ENCODE measurements at regions not wholly inside any gene's neighbourhood (a gene's known extent, or its start where the extent isn't known, plus 50 kb on each side); places are given as distances from the start of the nearest gene placed in this dataset.
"Not testable (repeated sequence)": the region's sequence is repeated elsewhere in the genome, so short reads cannot be mapped to it uniquely, and the experiment has no call there.

DNA sequence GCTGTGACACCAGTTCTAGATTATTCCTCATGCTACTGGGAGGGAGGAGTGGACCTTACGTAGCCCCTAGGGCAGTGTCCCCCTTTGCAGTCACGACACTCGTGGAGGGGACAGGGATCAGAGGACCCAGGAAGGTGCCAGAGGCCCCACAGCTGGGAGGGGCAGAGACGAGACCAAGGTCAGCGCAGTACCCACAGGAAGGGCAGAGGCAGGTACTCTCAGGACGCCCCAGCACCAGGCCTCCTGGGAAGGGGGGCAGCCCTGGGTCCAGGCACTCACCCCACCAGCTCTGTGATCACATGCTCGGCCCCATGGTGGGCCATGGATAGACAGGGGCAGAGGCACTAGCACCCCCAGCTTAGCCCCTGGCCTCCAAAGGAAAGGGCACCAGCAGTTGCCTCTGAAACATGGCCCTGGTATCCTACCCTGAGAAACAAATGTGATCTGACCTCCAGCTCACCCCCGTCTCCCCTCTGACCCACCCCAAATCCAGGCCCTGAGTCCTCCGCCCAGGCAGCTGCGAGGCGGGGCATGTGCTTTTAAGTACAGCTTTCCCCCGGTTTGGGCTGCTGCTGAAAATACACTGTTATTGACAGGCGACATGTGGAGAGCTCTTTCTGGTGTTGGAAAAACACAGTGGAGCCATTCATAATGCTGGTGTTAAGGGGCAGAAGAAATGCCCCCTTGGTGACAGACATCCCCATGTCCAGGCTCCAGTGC, 361.9 kb downstream of the C16orf95 start:
- no peak for DNase-seq (ENCODE audit: low read depth in 2 of 2)

DNA sequence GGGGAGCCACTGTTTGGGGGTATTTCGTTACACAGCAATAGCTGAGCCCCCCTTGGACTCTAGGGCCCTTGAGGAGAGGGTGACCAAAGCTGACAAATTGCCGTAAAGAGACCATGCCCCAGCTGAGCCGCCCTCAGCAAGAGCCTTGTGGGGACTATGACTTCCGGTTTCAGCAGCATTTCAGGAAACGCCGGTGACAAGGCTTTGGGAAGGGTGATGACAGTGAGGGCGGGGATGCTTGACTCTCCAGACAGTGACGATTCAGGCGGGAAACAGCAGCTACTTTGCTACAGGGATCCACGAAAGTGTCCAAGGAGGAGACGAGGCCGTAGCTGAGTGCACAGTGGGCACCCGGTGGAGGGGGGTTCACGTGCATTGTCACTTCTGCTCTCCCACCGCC, 360.8 kb downstream of the C16orf95 start:
- DNase-seq (ENCODE audit: low read depth in 2 of 2) = no peak

DNA sequence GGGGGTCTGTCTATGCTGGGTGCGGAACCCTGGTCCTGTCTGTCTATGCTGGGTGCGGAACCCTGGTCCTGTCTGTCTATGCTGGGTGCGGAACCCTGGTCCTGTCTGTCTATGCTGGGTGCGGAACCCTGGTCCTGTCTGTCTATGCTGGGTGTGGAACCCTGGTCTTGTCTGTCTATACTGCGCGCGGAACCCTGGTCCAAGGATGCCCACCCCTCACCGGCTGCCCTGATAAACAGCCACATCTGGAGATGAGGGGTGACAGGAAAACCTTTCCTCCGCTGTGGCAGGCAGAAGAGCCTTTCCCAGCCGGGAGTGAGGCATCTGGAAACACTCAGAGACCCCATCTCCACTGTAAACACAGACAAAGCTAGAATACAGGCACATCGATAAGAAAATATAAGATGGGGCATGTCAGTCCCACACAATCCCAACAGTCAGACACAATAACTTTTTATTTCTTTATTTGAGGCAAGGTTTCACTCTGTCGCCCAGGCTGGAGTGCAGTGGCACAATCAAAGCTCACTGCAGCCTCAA, 359.5 kb downstream of the C16orf95 start:
- DNase-seq (ENCODE audit: low read depth in 2 of 2) = not testable (repeated sequence)

DNA sequence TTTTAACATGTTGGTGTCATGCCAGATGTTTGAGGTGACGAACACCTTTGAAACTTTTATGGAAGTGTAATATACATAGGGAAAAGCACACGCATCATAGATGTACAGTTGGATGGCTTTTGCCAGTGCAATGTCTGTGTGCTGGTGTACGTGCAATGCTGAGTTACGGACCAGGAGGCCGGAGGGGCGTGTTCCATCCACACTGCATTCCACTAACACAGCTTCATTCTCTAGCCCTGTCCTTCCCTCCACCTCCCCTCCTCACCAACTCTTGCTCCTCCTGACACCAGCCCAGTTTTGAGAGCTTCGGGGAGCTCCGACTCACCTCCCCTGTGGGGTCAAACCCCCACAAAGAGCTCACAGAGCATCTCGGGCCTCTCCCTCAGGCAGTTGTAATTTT, 358.8 kb downstream of the C16orf95 start:
- DNase-seq (ENCODE audit: low read depth in 2 of 2) = no peak

DNA sequence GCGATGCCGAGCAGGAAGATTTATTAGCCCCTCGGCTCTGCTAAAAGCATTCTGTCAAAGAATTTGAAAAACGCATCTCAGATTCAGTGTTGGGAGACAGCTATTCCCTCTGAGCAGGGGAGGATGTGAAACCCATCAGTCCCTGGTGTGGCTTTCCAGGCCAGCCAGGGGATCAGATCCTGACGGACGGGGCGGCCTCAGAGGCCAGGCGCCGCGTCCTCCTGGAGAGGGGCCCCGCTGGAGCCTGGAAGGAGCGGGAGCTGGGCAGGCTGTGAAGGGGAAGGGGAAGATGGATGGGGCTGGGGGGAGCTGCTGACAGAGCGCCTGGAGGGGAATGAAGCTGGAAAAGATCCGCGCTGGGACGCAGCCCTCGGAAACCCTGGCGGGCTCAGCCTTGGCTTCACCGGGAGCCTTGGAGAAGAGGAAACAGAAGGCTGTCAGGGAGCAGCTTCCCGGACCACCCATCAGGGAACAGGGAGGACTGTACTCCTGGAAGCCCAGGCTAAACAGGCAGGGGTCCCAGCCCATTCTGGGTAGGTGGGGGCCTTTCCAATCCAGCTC, 358.0 kb downstream of the C16orf95 start:
- DNase-seq (ENCODE audit: low read depth in 2 of 2) = no peak

DNA sequence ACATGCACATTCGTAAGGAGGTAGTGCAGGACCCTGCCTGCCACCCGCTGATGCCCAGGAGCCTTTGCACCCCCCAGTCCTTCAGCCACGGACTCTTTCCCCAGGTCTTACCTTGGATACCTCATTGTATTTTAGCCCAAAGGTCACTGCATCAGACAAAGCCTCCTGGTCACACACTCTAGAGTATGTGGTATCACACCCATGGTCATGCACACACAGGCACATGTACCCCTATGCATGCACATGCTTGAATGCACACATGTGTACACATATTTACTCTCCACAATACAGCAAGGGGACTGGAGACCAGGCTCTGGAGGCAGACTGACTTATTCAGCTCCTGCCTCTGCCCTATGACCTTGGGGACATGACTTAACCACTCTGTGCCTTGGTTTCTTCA, 357.5 kb downstream of the C16orf95 start:
- DNase-seq (ENCODE audit: low read depth in 2 of 2) = no peak

DNA sequence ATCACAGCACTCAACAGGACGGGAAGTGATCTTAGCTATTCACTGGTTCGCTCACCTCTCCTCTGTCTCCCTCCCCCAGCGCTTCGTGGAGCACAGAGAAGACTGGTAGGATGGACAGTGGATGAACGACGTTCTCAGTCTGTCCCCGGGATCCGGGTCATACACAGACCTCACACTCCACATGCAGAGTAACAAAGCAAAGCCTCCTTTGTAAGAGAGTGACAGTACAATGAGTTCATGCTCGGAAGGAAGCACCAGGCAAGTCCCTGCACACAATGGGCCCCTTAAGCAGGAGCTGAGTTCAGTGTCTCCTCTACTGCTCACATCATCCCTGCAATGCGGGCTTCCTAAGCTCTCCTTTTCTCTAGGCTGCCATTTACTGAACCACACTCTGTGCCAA, 356.9 kb downstream of the C16orf95 start:
- no peak for DNase-seq (ENCODE audit: low read depth in 2 of 2)

DNA sequence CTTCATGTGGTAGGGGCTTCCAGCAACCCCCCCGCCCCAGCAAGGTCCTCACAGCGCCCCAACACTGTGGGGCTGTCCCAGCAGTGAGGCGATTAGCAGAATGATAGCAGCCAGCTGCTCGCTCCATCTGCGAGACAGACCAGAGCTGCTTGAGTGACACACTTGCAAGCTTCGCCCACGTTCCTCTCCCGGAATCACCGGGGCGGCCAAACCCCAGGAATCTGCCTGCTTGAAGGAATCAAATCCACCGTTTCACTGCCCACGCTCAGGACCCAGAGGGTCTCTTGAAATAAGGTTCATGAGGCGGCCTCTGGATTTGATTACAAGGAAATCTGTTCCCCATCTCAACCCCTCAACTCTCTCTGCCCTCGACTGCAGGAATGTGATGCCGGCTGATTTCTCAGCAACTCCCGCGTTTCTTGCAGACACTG, 356.0 kb downstream of the C16orf95 start:
- no peak for DNase-seq (ENCODE audit: low read depth in 2 of 2)

DNA sequence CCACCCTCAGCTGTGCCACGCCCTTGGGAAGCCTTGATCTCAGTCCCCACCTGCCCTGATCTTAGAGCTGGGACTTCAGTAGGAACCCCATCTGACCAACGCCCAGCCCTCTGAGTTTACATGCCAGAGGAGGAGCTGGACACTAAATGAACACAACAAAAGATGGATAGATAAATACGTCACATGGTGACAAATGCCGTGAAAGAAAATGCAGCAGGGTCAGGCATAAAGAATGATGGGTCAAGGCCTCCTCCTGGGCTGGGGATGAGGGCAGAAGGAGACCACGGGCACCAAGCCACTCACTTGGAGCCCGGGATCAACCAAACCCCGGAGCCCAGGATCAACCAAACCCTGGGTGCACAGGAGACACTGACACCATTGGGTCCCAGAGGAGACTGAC, 354.9 kb downstream of the C16orf95 start:
- DNase-seq (ENCODE audit: low read depth in 2 of 2) = no peak

DNA sequence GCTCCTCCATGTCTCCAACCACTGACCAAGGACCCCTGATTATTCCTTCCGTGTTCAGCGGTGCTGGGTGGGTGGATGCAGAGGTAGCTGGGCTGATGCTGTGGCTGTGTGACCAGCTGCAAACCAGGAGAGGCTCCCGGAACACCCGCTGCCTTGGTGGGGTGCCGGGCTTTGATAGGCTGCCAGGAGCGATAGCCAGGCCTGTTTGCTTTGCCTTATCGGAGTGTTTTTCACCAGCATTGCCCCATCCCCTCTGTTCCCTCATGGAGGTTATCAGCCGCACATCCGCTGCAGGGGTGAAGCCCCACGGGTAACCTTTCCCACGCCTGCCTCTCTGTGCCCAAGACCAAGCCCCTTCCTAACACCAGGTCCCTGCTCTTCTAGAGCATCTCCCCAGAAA, 354.3 kb downstream of the C16orf95 start:
- no peak for DNase-seq (ENCODE audit: low read depth in 2 of 2)

DNA sequence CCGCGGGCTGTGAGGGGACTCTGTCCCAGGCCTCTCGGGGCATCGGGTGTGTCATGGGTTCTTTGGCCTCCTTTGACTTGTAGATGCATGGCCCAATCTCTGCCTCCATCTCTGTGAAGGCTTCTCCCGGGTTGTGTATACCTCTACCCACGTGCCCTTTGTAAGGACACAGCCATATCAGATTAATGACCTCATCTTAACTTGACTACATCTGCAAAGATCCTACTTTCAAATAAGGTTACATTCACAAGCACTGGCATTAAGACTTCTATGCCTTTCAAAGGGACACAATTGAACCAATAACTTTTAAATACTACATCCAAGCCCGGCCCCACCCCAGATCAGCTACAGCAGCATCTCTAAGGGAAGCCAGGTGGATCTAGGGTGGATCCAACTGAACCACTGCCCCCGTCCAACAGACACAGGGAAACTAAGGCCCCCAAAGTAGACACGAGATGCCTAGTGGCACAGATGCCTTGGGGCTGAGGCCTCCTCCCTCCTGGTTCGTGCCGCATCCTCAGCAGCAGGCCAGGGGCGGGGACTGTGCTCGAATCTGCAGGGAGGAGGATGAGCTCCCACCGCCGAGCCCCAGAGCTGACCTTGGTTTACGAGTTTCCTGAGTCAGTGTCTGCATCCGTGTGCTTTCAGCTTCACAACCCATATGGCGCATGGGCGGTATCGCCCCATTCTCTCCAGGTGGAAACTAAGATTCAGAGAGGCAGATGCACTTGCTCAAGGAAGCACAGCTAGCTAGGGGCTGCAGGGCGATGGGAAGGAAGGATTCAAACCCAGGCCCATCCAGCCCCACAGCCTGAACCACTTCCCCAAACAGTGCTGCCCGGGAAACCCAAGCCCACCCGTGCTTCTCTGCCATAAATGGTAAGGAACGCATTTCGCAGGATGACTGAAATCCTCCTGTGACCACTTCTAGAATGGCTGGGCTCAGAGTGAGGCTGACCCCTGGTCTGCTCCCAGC, 353.3 kb downstream of the C16orf95 start:
- DNase-seq (ENCODE audit: low read depth in 2 of 2) = no peak

DNA sequence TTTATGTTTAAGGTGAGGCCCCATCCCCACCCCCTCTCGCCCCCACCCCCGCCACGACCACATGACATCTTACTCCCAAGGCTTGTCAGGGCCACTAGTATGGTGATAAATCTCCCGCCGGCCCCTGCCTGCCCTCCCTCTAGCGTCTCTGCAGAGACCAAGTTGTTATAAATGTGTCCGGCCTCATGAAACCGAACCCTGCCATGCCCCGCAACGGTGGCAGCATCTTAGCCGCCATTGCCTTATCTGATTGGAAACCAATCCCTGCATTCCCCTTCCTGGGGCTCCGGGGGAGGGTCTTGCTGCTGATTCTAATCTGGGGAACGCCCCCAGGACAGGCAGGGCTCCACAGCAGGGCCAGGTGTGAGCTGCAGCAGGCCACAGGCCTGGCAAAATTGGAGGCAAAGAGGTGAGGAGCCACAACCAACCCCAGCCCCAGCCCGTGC, 352.4 kb downstream of the C16orf95 start:
- no peak for DNase-seq (ENCODE audit: low read depth in 2 of 2)

DNA sequence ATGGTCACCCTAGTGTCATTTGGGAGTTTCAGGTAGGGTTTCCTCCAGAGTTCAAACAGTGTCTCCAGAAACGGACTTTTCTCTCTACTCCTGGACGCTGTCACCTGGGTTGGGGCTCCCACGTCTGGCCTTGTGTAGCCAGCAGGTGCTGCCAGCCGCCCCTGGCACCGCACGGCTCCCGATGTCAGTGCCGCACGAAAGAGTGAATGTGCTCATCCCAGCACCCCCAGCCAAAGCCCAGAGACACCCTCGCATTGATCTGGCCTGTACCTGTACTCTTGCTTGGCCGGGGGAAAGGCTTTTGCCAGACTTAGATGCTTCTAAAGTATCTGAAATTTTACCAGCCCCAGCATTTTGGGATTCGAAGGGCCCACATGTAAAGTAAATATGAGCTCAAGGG, 351.9 kb downstream of the C16orf95 start:
- no peak for DNase-seq (ENCODE audit: low read depth in 2 of 2)

DNA sequence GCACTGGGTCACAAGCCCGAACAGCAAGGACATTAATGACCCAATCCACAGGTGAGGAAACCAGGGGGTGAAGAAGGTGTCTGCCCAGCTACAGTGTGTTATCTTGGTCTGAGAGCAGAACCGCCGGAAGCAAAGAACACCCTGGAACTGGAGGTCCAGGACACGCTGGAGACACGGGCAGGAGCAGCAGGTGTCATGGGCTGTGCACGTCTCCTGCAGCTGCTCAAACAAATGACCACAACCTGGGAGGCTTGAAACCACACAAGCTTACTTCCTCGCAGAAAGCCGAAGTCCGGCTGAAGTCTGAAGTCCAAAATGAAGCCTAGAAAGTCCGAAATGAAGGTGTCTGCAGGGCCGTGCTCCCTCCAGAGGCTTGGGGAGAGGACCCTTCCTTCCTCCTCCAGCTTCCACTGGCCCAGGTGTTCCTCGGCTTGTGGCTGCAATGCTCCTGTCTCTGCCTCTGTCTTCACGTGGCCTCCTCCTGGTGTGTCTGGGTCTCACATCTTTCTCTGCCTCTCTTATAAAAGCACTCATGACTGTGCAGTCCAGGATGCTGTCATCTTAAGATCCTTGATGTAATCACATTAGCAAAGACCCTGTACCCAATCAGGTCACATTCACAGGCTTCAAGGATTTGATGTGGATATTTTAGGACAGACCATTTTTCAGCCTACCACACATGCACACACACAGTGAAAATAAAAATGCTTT, 351.2 kb downstream of the C16orf95 start:
- no peak for DNase-seq (ENCODE audit: low read depth in 2 of 2)

DNA sequence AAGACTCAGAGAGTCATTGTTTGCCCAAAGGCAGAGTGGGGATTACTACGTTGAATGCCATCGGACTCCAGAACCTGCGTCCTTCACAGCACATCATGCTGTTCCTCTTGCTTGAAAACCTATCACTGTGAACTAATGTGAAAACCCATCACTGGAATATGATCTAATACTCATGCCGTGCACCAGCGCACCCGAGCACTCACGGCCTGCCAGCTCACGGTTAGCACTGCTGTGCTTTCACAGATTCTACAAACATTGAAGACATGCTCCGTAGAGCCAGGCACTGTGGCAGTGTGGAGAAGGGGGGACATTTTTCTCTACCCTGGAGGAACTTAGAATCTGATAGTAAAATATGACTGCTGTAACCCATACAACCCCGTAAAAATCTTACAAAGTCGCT, 350.4 kb downstream of the C16orf95 start:
- no peak for DNase-seq (ENCODE audit: low read depth in 2 of 2)

DNA sequence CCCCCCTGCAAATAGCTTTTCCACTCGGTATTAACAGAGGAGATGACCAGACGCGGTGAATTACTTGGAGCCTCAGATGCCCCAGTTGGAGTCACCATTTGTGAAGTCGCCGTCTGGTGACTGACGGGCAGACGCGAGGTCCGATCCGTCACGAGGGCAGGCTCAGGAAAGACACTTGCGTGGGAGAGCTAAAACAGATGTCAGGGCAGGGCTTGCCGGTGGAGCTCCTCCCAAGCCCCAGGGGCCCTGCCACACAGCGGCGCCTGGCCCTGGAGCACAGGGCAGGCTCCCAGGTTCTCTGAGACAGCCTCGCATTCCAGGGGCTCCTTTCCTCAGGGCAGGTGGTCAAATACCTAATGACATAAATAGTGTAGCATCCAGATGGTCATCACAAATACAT, 348.3 kb downstream of the C16orf95 start:
- no peak for DNase-seq (ENCODE audit: low read depth in 2 of 2)

DNA sequence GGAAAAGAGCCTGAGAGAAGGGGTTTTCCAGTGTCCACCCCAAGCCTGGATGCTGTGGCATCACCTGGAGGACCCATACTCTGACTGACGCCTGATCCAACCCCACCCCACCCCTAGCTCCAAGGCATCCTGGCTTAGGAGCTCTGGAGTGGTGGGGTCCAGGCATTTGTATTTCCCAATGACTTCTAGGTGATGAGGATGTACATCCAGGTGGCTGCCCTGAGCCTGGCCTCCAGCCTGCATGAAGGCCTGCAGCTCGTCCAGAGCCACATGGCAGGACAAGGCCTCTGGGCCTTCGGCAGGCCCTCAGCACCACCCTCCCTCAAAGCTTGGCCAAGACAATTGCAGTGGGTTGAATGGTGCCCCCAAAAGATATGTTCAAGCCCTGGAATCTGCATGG, 347.5 kb downstream of the C16orf95 start:
- no peak for DNase-seq (ENCODE audit: low read depth in 2 of 2)

DNA sequence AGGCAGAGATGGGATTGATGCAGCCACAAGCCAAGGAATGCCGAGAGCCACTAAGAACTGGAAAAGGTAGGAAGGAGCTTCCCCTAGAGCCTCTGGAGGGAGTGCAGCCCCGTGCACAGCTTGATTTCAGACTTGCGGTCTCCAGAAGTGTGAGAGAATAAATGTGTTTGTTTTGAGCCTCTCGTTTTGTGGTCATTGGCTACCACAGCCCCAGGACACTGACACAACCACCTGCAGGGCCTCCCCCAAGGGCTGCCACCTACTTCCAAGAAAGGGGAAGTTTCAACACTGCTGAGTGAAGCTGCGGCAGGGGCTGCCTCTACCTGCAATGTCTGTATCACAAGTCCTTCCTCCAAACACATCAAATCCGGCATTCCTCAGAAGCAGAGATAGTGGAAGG, 346.9 kb downstream of the C16orf95 start:
- DNase-seq (ENCODE audit: low read depth in 2 of 2) = no peak

DNA sequence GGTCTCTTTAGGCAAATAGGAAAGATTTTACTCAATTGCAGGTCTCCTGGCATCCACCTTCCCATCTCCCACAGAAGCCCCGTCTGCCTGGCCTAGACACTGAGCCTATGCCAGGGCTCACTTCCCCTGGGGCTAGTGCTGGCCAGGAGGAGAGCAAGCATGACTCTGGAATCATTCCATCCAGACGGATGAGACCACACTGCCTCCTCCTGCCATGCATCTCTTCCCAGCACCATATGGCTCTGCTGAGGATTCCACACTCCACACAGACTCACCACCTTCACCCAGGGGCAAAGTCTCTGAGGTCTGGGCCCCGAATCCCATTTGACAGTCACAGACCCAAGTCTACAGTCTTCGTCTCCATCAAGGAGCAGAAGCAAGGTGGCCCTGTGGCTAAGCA, 346.5 kb downstream of the C16orf95 start:
- no peak for DNase-seq (ENCODE audit: low read depth in 2 of 2)

DNA sequence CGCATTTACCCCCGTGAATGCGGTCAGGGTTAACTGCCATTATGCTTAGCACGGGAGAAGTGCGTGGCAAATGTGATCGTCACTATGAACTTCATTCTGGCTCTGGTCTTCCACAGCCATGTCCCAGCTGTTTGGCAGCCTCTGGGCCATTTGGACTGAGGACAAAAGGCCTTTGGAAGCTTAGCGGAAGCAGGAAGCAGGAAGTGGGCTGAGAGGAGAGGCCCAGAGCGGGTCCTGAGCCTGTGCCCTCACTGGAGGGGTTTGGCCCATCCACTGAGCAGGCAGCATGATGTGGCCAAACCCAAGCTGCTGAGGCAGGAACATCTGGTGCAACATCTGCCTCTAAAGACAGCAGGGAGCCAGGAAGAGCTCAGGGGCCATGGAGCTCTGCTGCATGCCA, 345.9 kb downstream of the C16orf95 start:
- DNase-seq (ENCODE audit: low read depth in 2 of 2) = no peak

DNA sequence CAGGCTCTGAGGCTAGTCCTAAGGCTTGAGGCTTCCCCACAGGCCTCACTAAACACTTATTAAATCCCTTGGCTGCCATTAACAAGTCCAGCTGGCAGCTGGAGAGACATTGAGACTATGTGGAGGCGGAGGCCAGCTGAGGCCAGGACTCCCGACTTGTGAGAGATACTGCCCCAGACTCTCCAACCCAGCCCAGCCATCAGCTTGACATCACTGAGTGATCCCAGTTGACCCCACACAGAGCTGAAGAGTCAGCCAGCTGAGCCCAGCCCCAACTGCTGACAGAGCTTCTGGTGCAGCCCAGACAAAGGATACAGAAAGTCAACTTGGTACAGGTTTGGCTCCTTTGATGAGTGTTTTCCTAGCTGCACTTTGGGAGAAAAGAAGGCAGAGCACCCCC, 343.1 kb downstream of the C16orf95 start:
- no peak for DNase-seq (ENCODE audit: low read depth in 2 of 2)

DNA sequence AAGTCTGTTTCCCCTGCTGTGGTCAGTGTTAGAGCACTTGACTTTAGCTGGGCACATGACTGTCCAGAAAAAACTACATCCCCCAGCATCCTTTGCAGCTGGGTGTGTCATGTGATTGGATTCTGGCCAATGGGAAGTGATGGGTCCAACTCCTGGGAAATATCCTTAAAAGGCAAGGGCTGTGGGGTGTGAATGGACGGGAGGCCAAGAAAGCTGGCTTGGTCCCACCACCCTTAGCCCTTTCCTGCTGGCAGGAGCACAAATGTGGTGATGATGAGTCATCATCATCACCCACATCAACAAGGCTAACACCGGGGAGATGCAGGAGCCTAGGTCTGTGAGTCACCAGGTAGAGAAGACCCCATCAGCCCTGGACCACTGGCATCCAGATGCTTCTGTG, 341.7 kb downstream of the C16orf95 start:
- no peak for DNase-seq (ENCODE audit: low read depth in 2 of 2)
